NCI-H748 (cell line): ENCODE measurements at regions not wholly inside any gene's neighbourhood (a gene's known extent, or its start where the extent isn't known, plus 50 kb on each side); places are given as distances from the start of the nearest gene placed in this dataset.

Source experiments
- DNase-seq: peaks from one replicate; lab custom pipeline; 2025; ENCODE audit not compliant: unreplicated experiment; lab: John Stamatoyannopoulos, UW

- DNase-seq: no peak
Measured at GRCh38 chr9:107626118-107626517, 136.5 kb upstream of the KLF4 start.

GRCh38 chr9:107625383-107625984 lies 135.9 kb upstream of the KLF4 start:
- DNase-seq: no peak

GRCh38 chr9:107624234-107624948 lies 134.8 kb upstream of the KLF4 start:
- DNase-seq: no peak

GRCh38 chr9:107621436-107621835 lies 131.9 kb upstream of the KLF4 start:
- DNase-seq: no peak

- no peak for DNase-seq
Measured at GRCh38 chr9:107620801-107621200, 131.2 kb upstream of the KLF4 start.

GRCh38 chr9:107620236-107620635 lies 130.7 kb upstream of the KLF4 start:
- no peak for DNase-seq

GRCh38 chr9:107615321-107615720 lies 125.8 kb upstream of the KLF4 start:
- DNase-seq: no peak

GRCh38 chr9:107614765-107615164 lies 125.2 kb upstream of the KLF4 start:
- no peak for DNase-seq

GRCh38 chr9:107613321-107613720 lies 123.8 kb upstream of the KLF4 start:
- DNase-seq: peak; percentile 18

- DNase-seq: no peak
Measured at GRCh38 chr9:107612136-107612535, 122.6 kb upstream of the KLF4 start.

GRCh38 chr9:107609547-107609946 lies 120.0 kb upstream of the KLF4 start:
- no peak for DNase-seq

GRCh38 chr9:107606149-107606790 lies 116.7 kb upstream of the KLF4 start:
- no peak for DNase-seq

GRCh38 chr9:107605041-107605440 lies 115.5 kb upstream of the KLF4 start:
- DNase-seq: no peak

- no peak for DNase-seq
Measured at GRCh38 chr9:107603281-107603680, 113.7 kb upstream of the KLF4 start.

GRCh38 chr9:107600060-107600573 lies 110.5 kb upstream of the KLF4 start:
- DNase-seq: no peak

- DNase-seq: no peak
Measured at GRCh38 chr9:107597743-107598217, 108.2 kb upstream of the KLF4 start.

- DNase-seq: no peak
Measured at GRCh38 chr9:107594908-107595530, 105.5 kb upstream of the KLF4 start.

GRCh38 chr9:107593224-107593870 lies 103.8 kb upstream of the KLF4 start:
- DNase-seq: no peak

GRCh38 chr9:107592424-107592823 lies 102.9 kb upstream of the KLF4 start:
- DNase-seq: no peak

GRCh38 chr9:107591781-107592180 lies 102.2 kb upstream of the KLF4 start:
- DNase-seq: no peak

GRCh38 chr9:107588393-107588792 lies 98.8 kb upstream of the KLF4 start:
- peak; percentile 48 for DNase-seq
